ENCODE measurements at regions not wholly inside any gene's neighbourhood (a gene's known extent, or its start where the extent isn't known, plus 50 kb on each side); places are given as distances from the start of the nearest gene placed in this dataset.

- no peaks in the 10 kb centered on the region for H3K27me3 ChIP-seq (ENCODE audit: insufficient read depth, low read length)
- no peak overlapping the region for H2AFZ ChIP-seq (ENCODE audit: low read length)
- H3K9me3 ChIP-seq (ENCODE audit: low read length), result no peaks in the 10 kb centered on the region
- TF ChIP-seq EZH2 (IDR thresholded peaks at IDR 0.05; ENCODE audit: borderline replicate concordance, low read length), result no peak
- TF ChIP-seq, protein P1, sequence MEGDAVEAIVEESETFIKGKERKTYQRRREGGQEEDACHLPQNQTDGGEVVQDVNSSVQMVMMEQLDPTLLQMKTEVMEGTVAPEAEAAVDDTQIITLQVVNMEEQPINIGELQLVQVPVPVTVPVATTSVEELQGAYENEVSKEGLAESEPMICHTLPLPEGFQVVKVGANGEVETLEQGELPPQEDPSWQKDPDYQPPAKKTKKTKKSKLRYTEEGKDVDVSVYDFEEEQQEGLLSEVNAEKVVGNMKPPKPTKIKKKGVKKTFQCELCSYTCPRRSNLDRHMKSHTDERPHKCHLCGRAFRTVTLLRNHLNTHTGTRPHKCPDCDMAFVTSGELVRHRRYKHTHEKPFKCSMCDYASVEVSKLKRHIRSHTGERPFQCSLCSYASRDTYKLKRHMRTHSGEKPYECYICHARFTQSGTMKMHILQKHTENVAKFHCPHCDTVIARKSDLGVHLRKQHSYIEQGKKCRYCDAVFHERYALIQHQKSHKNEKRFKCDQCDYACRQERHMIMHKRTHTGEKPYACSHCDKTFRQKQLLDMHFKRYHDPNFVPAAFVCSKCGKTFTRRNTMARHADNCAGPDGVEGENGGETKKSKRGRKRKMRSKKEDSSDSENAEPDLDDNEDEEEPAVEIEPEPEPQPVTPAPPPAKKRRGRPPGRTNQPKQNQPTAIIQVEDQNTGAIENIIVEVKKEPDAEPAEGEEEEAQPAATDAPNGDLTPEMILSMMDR (IDR thresholded peaks at IDR 0.05; ENCODE audit: low read length), result no peak
- H3K27ac ChIP-seq (ENCODE audit: low read depth, low read length, poor library complexity, severe bottlenecking), result no peak overlapping the region
- no peaks in the 10 kb centered on the region for H3K79me2 ChIP-seq (ENCODE audit: insufficient read depth, low read length)
- no peaks in the 10 kb centered on the region for H3K4me1 ChIP-seq (ENCODE audit: insufficient read depth, low read length, severe bottlenecking)
- no peaks in the 10 kb centered on the region for H3F3A ChIP-seq (ENCODE audit: insufficient read depth, low read length)
- H3K4me3 ChIP-seq (ENCODE audit: low read depth, low read length, poor library complexity, severe bottlenecking), result no peak overlapping the region
- no peak overlapping the region for H3K9ac ChIP-seq (ENCODE audit: low read length)
- no peaks in the 10 kb centered on the region for H3K36me3 ChIP-seq (ENCODE audit: insufficient read depth, low read length)
- no peaks in the 10 kb centered on the region for H3K9me2 ChIP-seq (ENCODE audit: low read depth, low read length)
- no peaks in the 10 kb centered on the region for H4K20me1 ChIP-seq (ENCODE audit: insufficient read depth, low read length)
- H3K4me2 ChIP-seq (ENCODE audit: low read length), result no peak overlapping the region
Observed at GRCh38 chr5:110150199-110150598, 460.5 kb downstream of the MAN2A1 start.

GRCh38 chr5:110159202-110159601 lies 469.5 kb downstream of the MAN2A1 start:
- Histone ChIP-seq H3K79me2 (ENCODE audit: insufficient read depth, low read length) (no peaks in the 10 kb centered on the region), H3K4me3 (ENCODE audit: low read depth, low read length, poor library complexity, severe bottlenecking) (no peak overlapping the region), H3K27me3 (ENCODE audit: insufficient read depth, low read length) (no peaks in the 10 kb centered on the region), H3K4me1 (ENCODE audit: insufficient read depth, low read length, severe bottlenecking) (no peaks in the 10 kb centered on the region), H3K9ac (ENCODE audit: low read length) (no peak overlapping the region), H3K27ac (ENCODE audit: low read depth, low read length, poor library complexity, severe bottlenecking) (no peak overlapping the region), H2AFZ (ENCODE audit: low read length) (no peak overlapping the region), H3K4me2 (ENCODE audit: low read length) (no peak overlapping the region), H3F3A (ENCODE audit: insufficient read depth, low read length) (no peaks in the 10 kb centered on the region; the same call in 1 of the 2 replicates), H3K36me3 (ENCODE audit: insufficient read depth, low read length) (no peaks in the 10 kb centered on the region), H3K9me3 (ENCODE audit: low read length) (no peaks in the 10 kb centered on the region), H4K20me1 (ENCODE audit: insufficient read depth, low read length) (no peaks in the 10 kb centered on the region), H3K9me2 (ENCODE audit: low read depth, low read length) (no peaks in the 10 kb centered on the region)
- no peak for TF ChIP-seq EZH2 (IDR thresholded peaks at IDR 0.05; ENCODE audit: borderline replicate concordance, low read length)
- TF ChIP-seq, protein P1 (IDR thresholded peaks at IDR 0.05; ENCODE audit: low read length), result no peak

- Histone ChIP-seq H3K4me2 (ENCODE audit: low read length) (no peak overlapping the region), H2AFZ (ENCODE audit: low read length) (no peak overlapping the region), H3K4me1 (ENCODE audit: insufficient read depth, low read length, severe bottlenecking) (no peaks in the 10 kb centered on the region), H3K36me3 (ENCODE audit: insufficient read depth, low read length) (no peaks in the 10 kb centered on the region), H3K9me2 (ENCODE audit: low read depth, low read length) (no peaks in the 10 kb centered on the region), H3K79me2 (ENCODE audit: insufficient read depth, low read length) (no peaks in the 10 kb centered on the region), H3K27ac (ENCODE audit: low read depth, low read length, poor library complexity, severe bottlenecking) (no peak overlapping the region), H4K20me1 (ENCODE audit: insufficient read depth, low read length) (no peaks in the 10 kb centered on the region), H3K27me3 (ENCODE audit: insufficient read depth, low read length) (no peaks in the 10 kb centered on the region), H3K9me3 (ENCODE audit: low read length) (no peaks in the 10 kb centered on the region), H3K9ac (ENCODE audit: low read length) (no peak overlapping the region), H3K4me3 (ENCODE audit: low read depth, low read length, poor library complexity, severe bottlenecking) (no peak overlapping the region), H3F3A (ENCODE audit: insufficient read depth, low read length) (no peaks in the 10 kb centered on the region; the same call in 1 of the 2 replicates)
- no peak for TF ChIP-seq EZH2 (IDR thresholded peaks at IDR 0.05; ENCODE audit: borderline replicate concordance, low read length)
- TF ChIP-seq, protein P1 (IDR thresholded peaks at IDR 0.05; ENCODE audit: low read length), result no peak
Observed at GRCh38 chr5:110161162-110161561, 471.4 kb downstream of the MAN2A1 start.

All from OCI-LY1 (cell line).